SK-N-SH (cell line): ENCODE measurements at regions not wholly inside any gene's neighbourhood (a gene's known extent, or its start where the extent isn't known, plus 50 kb on each side); places are given as distances from the start of the nearest gene placed in this dataset.

Experiments used
- CTCF ChIA-PET: fragments of 300-600, 350-600 bp; formaldehyde crosslinking; extraction: SDS; loops from one replicate; lab custom pipeline; 2021; lab: Yijun Ruan, JAX
- POLR2A ChIA-PET: fragments of 350-600 bp; sonication (Branson Sonifier 250); formaldehyde crosslinking; extraction: SDS; loops from one replicate; lab custom pipeline; 2020; ENCODE audit warnings: antibody characterized with exemption, inconsistent platforms; lab: Yijun Ruan, JAX
- DNase-seq: peaks from one replicate; pipeline ENCODE4 v3.0.0; 2012
- H2AFZ ChIP-seq: fragments of 200-600 bp; sonication (generic); 2 replicates; pipeline ENCODE4 v1.8.1; 2016; ENCODE audit warnings: antibody characterized with exemption, mild to moderate bottlenecking, low read depth
- H3F3A ChIP-seq: fragments of 200-600 bp; sonication (generic); replicated peaks from 2 replicates; pipeline ENCODE3; 2016; ENCODE audit warnings: antibody characterized with exemption, mild to moderate bottlenecking; ENCODE audit not compliant: insufficient read depth
- H3K27ac ChIP-seq, 2 experiments: fragments of 200-500 bp in 1 of 2; fragments of 200-600 bp in 1 of 2; sonication (Bioruptor generic) in 1 of 2; sonication (generic), shearing (Covaris generic) in 1 of 2; 2 replicates each; pipeline versions ENCODE4 v1.5.1 to v1.6.1; 2014 to 2016; ENCODE audit warnings: low read depth in 2 of 2, inconsistent platforms in 1 of 2, low read length in 1 of 2, mild to moderate bottlenecking in 1 of 2, mixed read lengths in 1 of 2
- H3K27me3 ChIP-seq: fragments of 200-600 bp; sonication (generic), shearing (Covaris generic); 2 replicates; pipeline ENCODE4 v1.6.1; 2016; ENCODE audit warnings: mixed run types; ENCODE audit not compliant: insufficient read depth
- H3K36me3 ChIP-seq, 2 experiments: fragments of 200-500 bp in 1 of 2; fragments of 200-600 bp in 1 of 2; sonication (Bioruptor generic) in 1 of 2; sonication (generic) in 1 of 2; replicated peaks in 1 of 2; 2 replicates each; pipeline versions ENCODE3 to v1.5.1; 2014 to 2016; ENCODE audit warnings: low read length in 1 of 2, mild to moderate bottlenecking in 1 of 2; ENCODE audit not compliant: insufficient read depth in 2 of 2, control insufficient read depth in 1 of 2
- H3K4me1 ChIP-seq, 2 experiments: fragments of 200-500 bp in 1 of 2; fragments of 200-600 bp in 1 of 2; sonication (Bioruptor generic) in 1 of 2; sonication (generic), shearing (Covaris generic) in 1 of 2; 2 replicates each; pipeline versions ENCODE4 v1.5.1 to v1.6.1; 2014 to 2016; ENCODE audit warnings: low read depth in 1 of 2, low read length in 1 of 2, mixed run types in 1 of 2; ENCODE audit not compliant: insufficient read depth in 2 of 2, control insufficient read depth in 1 of 2
- H3K4me2 ChIP-seq: fragments of 200-600 bp; sonication (generic), shearing (Covaris generic); 2 replicates; pipeline ENCODE4 v1.6.1; 2017; ENCODE audit warnings: mixed run types
- H3K4me3 ChIP-seq, 2 experiments: fragments of 200-500 bp in 1 of 2; fragments of 200-600 bp in 1 of 2; sonication (Bioruptor generic) in 1 of 2; sonication (generic), shearing (Covaris generic) in 1 of 2; 2 replicates each; pipeline versions ENCODE4 v1.5.1 to v1.8.1; 2014 to 2016; ENCODE audit warnings: low read depth in 2 of 2, inconsistent platforms in 1 of 2, low read length in 1 of 2, mild to moderate bottlenecking in 1 of 2, mixed read lengths in 1 of 2, moderate library complexity in 1 of 2
- H3K79me2 ChIP-seq: fragments of 200-600 bp; sonication (generic); 2 replicates; pipeline ENCODE4 v1.8.1; 2017; ENCODE audit warnings: mild to moderate bottlenecking; ENCODE audit not compliant: insufficient read depth
- H3K9ac ChIP-seq: fragments of 200-600 bp; sonication (generic); 2 replicates; pipeline ENCODE4 v1.6.1; 2017; ENCODE audit warnings: mixed run types
- H3K9me2 ChIP-seq: fragments of 200-600 bp; sonication (generic); 2 replicates; pipeline ENCODE4 v1.6.1; 2017; ENCODE audit warnings: mixed run types
- H3K9me3 ChIP-seq: fragments of 200-600 bp; sonication (generic); 2 replicates; pipeline ENCODE4 v1.6.1; 2017; ENCODE audit warnings: mixed run types, mild to moderate bottlenecking, moderate library complexity
- H4K20me1 ChIP-seq: fragments of 200-600 bp; sonication (generic); 2 replicates; pipeline ENCODE4 v1.6.1; 2017; ENCODE audit warnings: mild to moderate bottlenecking, mixed run types; ENCODE audit not compliant: insufficient read depth
- CHD2 ChIP-seq: fragments of 150-350 bp; IDR thresholded peaks from 2 replicates; pipeline ENCODE4 v1.6.1; 2018; ENCODE audit warnings: low read length; ENCODE audit not compliant: partially characterized antibody
- ELF1 ChIP-seq: IDR thresholded peaks from 2 replicates; pipeline ENCODE4 v1.4.0; 2012
- EZH2phosphoT487 ChIP-seq: fragments of 200-600 bp; sonication (generic); IDR thresholded peaks from 2 replicates; pipeline ENCODE4 v1.6.1; 2017; ENCODE audit warnings: low read depth, mixed run types, mild to moderate bottlenecking, antibody characterized with exemption, moderate library complexity, borderline replicate concordance
- FOSL2 ChIP-seq: IDR thresholded peaks from 2 replicates; pipeline ENCODE4 v1.4.0; 2012; ENCODE audit warnings: low read depth, mild to moderate bottlenecking, moderate library complexity, borderline replicate concordance
- FOXJ3 ChIP-seq: sonication (generic); formaldehyde crosslinking; IDR thresholded peaks from 2 replicates; pipeline ENCODE4 v1.5.1; 2020; ENCODE audit warnings: mild to moderate bottlenecking, missing genetic modification reagents
- IRF3 ChIP-seq: fragments of 150-350 bp; IDR thresholded peaks from 2 replicates; pipeline ENCODE4 v1.6.1; 2016; ENCODE audit warnings: mild to moderate bottlenecking, low read depth, low read length
- JUND ChIP-seq: IDR thresholded peaks from 2 replicates; pipeline ENCODE4 v1.4.0; 2012
- MEF2A ChIP-seq: IDR thresholded peaks from 2 replicates; pipeline ENCODE4 v1.4.0; 2012; ENCODE audit warnings: low read depth, borderline replicate concordance
- NFIC ChIP-seq: IDR thresholded peaks from 2 replicates; pipeline ENCODE4 v1.4.0; 2012; ENCODE audit warnings: borderline replicate concordance
- NRF1 ChIP-seq: IDR thresholded peaks from 2 replicates; pipeline ENCODE4 v1.6.1; 2012; ENCODE audit warnings: low read depth, mild to moderate bottlenecking, low read length
- POLR2AphosphoS5 ChIP-seq: IDR thresholded peaks from 2 replicates; pipeline ENCODE4 v1.6.1; 2012; ENCODE audit warnings: low read depth, low read length
- RAD21 ChIP-seq: IDR thresholded peaks from 2 replicates; pipeline ENCODE4 v1.6.1; 2012; ENCODE audit warnings: mild to moderate bottlenecking, low read length
- RCOR1 ChIP-seq: fragments of 150-350 bp; IDR thresholded peaks from 2 replicates; pipeline ENCODE4 v1.6.1; 2017; ENCODE audit warnings: antibody characterized with exemption, low read length
- RFX5 ChIP-seq: IDR thresholded peaks from 2 replicates; pipeline ENCODE4 v1.6.1; 2012; ENCODE audit warnings: mild to moderate bottlenecking, improper control_type of control experiment, low read length
- SMC3 ChIP-seq: IDR thresholded peaks from 2 replicates; pipeline ENCODE4 v1.6.1; 2012; ENCODE audit warnings: low read depth, low read length, improper control_type of control experiment
- TAF1 ChIP-seq: IDR thresholded peaks from 2 replicates; pipeline ENCODE4 v1.6.1; 2012; ENCODE audit warnings: low read depth, mild to moderate bottlenecking, low read length, moderate library complexity, borderline replicate concordance
- TEAD4 ChIP-seq: IDR thresholded peaks from 2 replicates; pipeline ENCODE4 v1.4.0; 2012; ENCODE audit warnings: mild to moderate bottlenecking, borderline replicate concordance; ENCODE audit not compliant: insufficient read depth
- USF2 ChIP-seq: fragments of 150-350 bp; IDR thresholded peaks from 2 replicates; pipeline ENCODE4 v1.6.1; 2017; ENCODE audit warnings: antibody characterized with exemption, low read length, low read depth, borderline replicate concordance
- WGBS: methylation state at CpG from one replicate; pipeline ENCODE4 v1.1.6; 2017; ENCODE audit warnings: low lambda C conversion rate; 5-methylcytosine and 5-hydroxymethylcytosine counted together

- H3K4me1 ChIP-seq = no peaks in the 10 kb centered on the region
- H3K36me3 ChIP-seq = no peaks in the 10 kb centered on the region
- TF ChIP-seq FOSL2 (no peak), TAF1 (no peak), SMC3 (no peak), RAD21 (no peak), RFX5 (no peak), USF2 (no peak), NRF1 (no peak), IRF3 (no peak), TEAD4 (no peak), ELF1 (no peak), EZH2phosphoT487 (no peak), JUND (no peak), FOXJ3 (CRISPR knock-in tag) (no peak), MEF2A (no peak)
- no peak overlapping the region for H3K9ac ChIP-seq
- H3K9me3 ChIP-seq = no peaks in the 10 kb centered on the region
- H3F3A ChIP-seq = no peaks in the 10 kb centered on the region
- ChIA-PET POLR2A (no interaction called here), CTCF (no interaction called here)
- H4K20me1 ChIP-seq = no peaks in the 10 kb centered on the region
- H3K79me2 ChIP-seq = no peaks in the 10 kb centered on the region
- no peak overlapping the region for H3K4me3 ChIP-seq
- H3K4me2 ChIP-seq = no peak overlapping the region
- DNase-seq = no peak
- H2AFZ ChIP-seq = no peak overlapping the region
- WGBS = 30% methylated on average over 4 of the region's 4 CpGs
- H3K9me2 ChIP-seq = no peaks in the 10 kb centered on the region
- no peak overlapping the region for H3K27ac ChIP-seq
- H3K27me3 ChIP-seq = no peaks in the 10 kb centered on the region
Observed at GRCh38 chr3:5616873-5617272, 429.4 kb downstream of the EDEM1 start.

- Histone ChIP-seq H3K4me2 (no peak overlapping the region), H3K79me2 (no peaks in the 10 kb centered on the region), H4K20me1 (no peaks in the 10 kb centered on the region), H3K9me2 (no peaks in the 10 kb centered on the region), H3K27ac (no peak overlapping the region), H3K4me3 (no peak overlapping the region), H3F3A (no peaks in the 10 kb centered on the region), H3K36me3 (no peaks in the 10 kb centered on the region), H3K27me3 (no peaks in the 10 kb centered on the region), H3K4me1 (no peaks in the 10 kb centered on the region), H2AFZ (no peak overlapping the region), H3K9ac (no peak overlapping the region), H3K9me3 (no peaks in the 10 kb centered on the region)
- CTCF ChIA-PET = no interaction called here
- POLR2A ChIA-PET = no interaction called here
- DNase-seq = no peak
- no peak for TF ChIP-seq NFIC
- TF ChIP-seq RCOR1 = no peak
- TF ChIP-seq CHD2 = no peak
- no peak for TF ChIP-seq POLR2AphosphoS5
Observed at GRCh38 chr3:5618170-5618569, 430.7 kb downstream of the EDEM1 start.
